SU-DHL-6 (cell line): ENCODE measurements at regions not wholly inside any gene's neighbourhood (a gene's known extent, or its start where the extent isn't known, plus 50 kb on each side); places are given as distances from the start of the nearest gene placed in this dataset.

Experiments
- CTCF ChIP-seq: fragments of 200-600 bp; sonication (generic); IDR thresholded peaks from one replicate; pipeline ENCODE4 v1.5.1; 2017; ENCODE audit warnings: antibody characterized with exemption, mild to moderate bottlenecking, low read length, moderate library complexity; ENCODE audit not compliant: insufficient read depth, poor library complexity, severe bottlenecking
- EZH2phosphoT487 ChIP-seq: fragments of 200-600 bp; sonication (generic), shearing (Covaris generic); conservative IDR thresholded peaks from 2 replicates; pipeline ENCODE4 v1.6.1; 2018; ENCODE audit warnings: mild to moderate bottlenecking, antibody characterized with exemption, low read length, moderate library complexity, mixed read lengths

GRCh38 chr12:89239534-89239933 lies 112.8 kb downstream of the DUSP6 start:
- no peak for TF ChIP-seq CTCF
- TF ChIP-seq EZH2phosphoT487: no peak
